Esophagus squamous epithelium (tissue), 4 donors: ENCODE measurements at regions not wholly inside any gene's neighbourhood (a gene's known extent, or its start where the extent isn't known, plus 50 kb on each side); places are given as distances from the start of the nearest gene placed in this dataset.

Experiments used
- POLR2A ChIP-seq, 4 donors: fragments of 450-650 bp; IDR thresholded peaks; one replicate each; pipeline ENCODE4 v1.6.1; 2017; ENCODE audit warnings: antibody characterized with exemption in 4 of 4, mild to moderate bottlenecking in 4 of 4, moderate library complexity in 3 of 4
- TF ChIP-seq, protein P1 (sequence below), 6 experiments: fragments of 450-650 bp in 4 of 6; fragments of 200-600 bp in 2 of 6; sonication (generic) in 2 of 6; IDR thresholded peaks; one replicate each; pipeline ENCODE4 v1.5.1; 2016 to 2019; ENCODE audit warnings: antibody characterized with exemption in 6 of 6, mild to moderate bottlenecking in 4 of 6, moderate library complexity in 4 of 6

GRCh38 chr2:12440731-12441130 is 276.0 kb upstream of the TRIB2 start:
- TF ChIP-seq, protein P1, sequence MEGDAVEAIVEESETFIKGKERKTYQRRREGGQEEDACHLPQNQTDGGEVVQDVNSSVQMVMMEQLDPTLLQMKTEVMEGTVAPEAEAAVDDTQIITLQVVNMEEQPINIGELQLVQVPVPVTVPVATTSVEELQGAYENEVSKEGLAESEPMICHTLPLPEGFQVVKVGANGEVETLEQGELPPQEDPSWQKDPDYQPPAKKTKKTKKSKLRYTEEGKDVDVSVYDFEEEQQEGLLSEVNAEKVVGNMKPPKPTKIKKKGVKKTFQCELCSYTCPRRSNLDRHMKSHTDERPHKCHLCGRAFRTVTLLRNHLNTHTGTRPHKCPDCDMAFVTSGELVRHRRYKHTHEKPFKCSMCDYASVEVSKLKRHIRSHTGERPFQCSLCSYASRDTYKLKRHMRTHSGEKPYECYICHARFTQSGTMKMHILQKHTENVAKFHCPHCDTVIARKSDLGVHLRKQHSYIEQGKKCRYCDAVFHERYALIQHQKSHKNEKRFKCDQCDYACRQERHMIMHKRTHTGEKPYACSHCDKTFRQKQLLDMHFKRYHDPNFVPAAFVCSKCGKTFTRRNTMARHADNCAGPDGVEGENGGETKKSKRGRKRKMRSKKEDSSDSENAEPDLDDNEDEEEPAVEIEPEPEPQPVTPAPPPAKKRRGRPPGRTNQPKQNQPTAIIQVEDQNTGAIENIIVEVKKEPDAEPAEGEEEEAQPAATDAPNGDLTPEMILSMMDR (IDR thresholded peaks at IDR 0.05) = no peak
- TF ChIP-seq POLR2A (IDR thresholded peaks at IDR 0.05) = no peak
